Liver (tissue), 8 donors: ENCODE measurements at regions not wholly inside any gene's neighbourhood (a gene's known extent, or its start where the extent isn't known, plus 50 kb on each side); places are given as distances from the start of the nearest gene placed in this dataset.

Source experiments
- DNase-seq: peaks from one replicate; pipeline ENCODE4 v3.0.0-alpha.2; 2017; ENCODE audit warnings: low spot score
- H3K27ac ChIP-seq, 2 donors: one replicate each; pipeline ENCODE4 v1.7.0; 2013; ENCODE audit warnings: inconsistent platforms in 2 of 2, low read length in 2 of 2, control low read depth in 1 of 2, low read depth in 1 of 2, mild to moderate bottlenecking in 1 of 2
- H3K27me3 ChIP-seq, 4 donors: one replicate each; pipeline versions ENCODE4 v1.6.1 to v1.7.0; 2013; ENCODE audit warnings: low read length in 3 of 4, inconsistent platforms in 1 of 4, mild to moderate bottlenecking in 1 of 4, moderate library complexity in 1 of 4; ENCODE audit not compliant: control insufficient read depth in 4 of 4, insufficient read depth in 4 of 4
- H3K36me3 ChIP-seq, 4 donors: one replicate each; pipeline versions ENCODE4 v1.6.1 to v1.7.0; 2013; ENCODE audit warnings: low read length in 3 of 4, mild to moderate bottlenecking in 3 of 4, low read depth in 1 of 4, moderate library complexity in 1 of 4; ENCODE audit not compliant: control insufficient read depth in 4 of 4, insufficient read depth in 3 of 4
- H3K4me1 ChIP-seq, 4 donors: one replicate each; pipeline versions ENCODE4 v1.6.1 to v1.7.0; 2013; ENCODE audit warnings: low read length in 3 of 4, mild to moderate bottlenecking in 3 of 4, moderate library complexity in 1 of 4; ENCODE audit not compliant: control insufficient read depth in 4 of 4, insufficient read depth in 4 of 4
- H3K4me3 ChIP-seq, 3 donors: one replicate each; pipeline versions ENCODE4 v1.6.1 to v1.7.0; 2013; ENCODE audit warnings: low read length in 3 of 3, control low read depth in 1 of 3, low read depth in 1 of 3, mild to moderate bottlenecking in 1 of 3
- H3K9ac ChIP-seq, 2 donors: one replicate each; pipeline ENCODE4 v1.7.0; 2013; ENCODE audit warnings: low read length in 2 of 2, mild to moderate bottlenecking in 2 of 2, moderate library complexity in 2 of 2, control low read depth in 1 of 2, low read depth in 1 of 2
- H3K9me3 ChIP-seq, 4 donors: one replicate each; pipeline versions ENCODE4 v1.6.1 to v1.7.0; 2013; ENCODE audit warnings: low read length in 3 of 4; ENCODE audit not compliant: control insufficient read depth in 4 of 4
- ATF3 ChIP-seq: IDR thresholded peaks from 2 replicates; pipeline ENCODE4 v1.6.1; 2016; ENCODE audit warnings: antibody characterized with exemption
- EGR1 ChIP-seq, 2 donors: IDR thresholded peaks; 2 replicates each; pipeline ENCODE4 v1.6.1; 2016 to 2018; ENCODE audit warnings: antibody characterized with exemption in 2 of 2, low read depth in 2 of 2
- FOXA2 ChIP-seq: IDR thresholded peaks from 2 replicates; pipeline ENCODE4 v1.6.1; 2016; ENCODE audit warnings: antibody characterized with exemption
- GABPA ChIP-seq, 2 donors: IDR thresholded peaks in 1 of 2; conservative IDR thresholded peaks in 1 of 2; 2 replicates each; pipeline ENCODE4 v1.6.1; 2016; ENCODE audit warnings: antibody characterized with exemption in 2 of 2, mild to moderate bottlenecking in 1 of 2, moderate library complexity in 1 of 2
- HNF4A ChIP-seq, 2 donors: conservative IDR thresholded peaks; 2 replicates each; pipeline ENCODE4 v1.6.1; 2016; ENCODE audit warnings: antibody characterized with exemption in 2 of 2, mild to moderate bottlenecking in 2 of 2
- HNF4G ChIP-seq: IDR thresholded peaks from 2 replicates; pipeline ENCODE4 v1.6.1; 2016; ENCODE audit warnings: antibody characterized with exemption
- MAX ChIP-seq: IDR thresholded peaks from 2 replicates; pipeline ENCODE4 v1.6.1; 2016; ENCODE audit warnings: antibody characterized with exemption
- NR2F2 ChIP-seq: IDR thresholded peaks from 2 replicates; pipeline ENCODE4 v1.6.1; 2016; ENCODE audit warnings: antibody characterized with exemption
- RAD21 ChIP-seq, 2 donors: IDR thresholded peaks; 2 replicates each; pipeline ENCODE4 v1.6.1; 2016; ENCODE audit warnings: antibody characterized with exemption in 2 of 2, mild to moderate bottlenecking in 2 of 2
- REST ChIP-seq: IDR thresholded peaks from 2 replicates; pipeline ENCODE4 v1.6.1; 2016; ENCODE audit warnings: antibody characterized with exemption, mild to moderate bottlenecking
- RXRA ChIP-seq, 2 donors: IDR thresholded peaks; 2 replicates each; pipeline ENCODE4 v1.6.1; 2017 to 2018; ENCODE audit warnings: antibody characterized with exemption in 2 of 2, mild to moderate bottlenecking in 1 of 2
- SP1 ChIP-seq: IDR thresholded peaks from 2 replicates; pipeline ENCODE4 v1.6.1; 2018; ENCODE audit warnings: antibody characterized with exemption, mild to moderate bottlenecking
- TAF1 ChIP-seq: conservative IDR thresholded peaks from 2 replicates; pipeline ENCODE4 v1.6.1; 2016; ENCODE audit warnings: antibody characterized with exemption, mild to moderate bottlenecking
- YY1 ChIP-seq: IDR thresholded peaks from 2 replicates; pipeline ENCODE4 v1.6.1; 2016; ENCODE audit warnings: antibody characterized with exemption, mild to moderate bottlenecking
- WGBS: extraction: QIAGEN DNeasy Blood & Tissue Kit; methylation state at CpG from one replicate; pipeline ENCODE4 v1.1.7; 2013; 5-methylcytosine and 5-hydroxymethylcytosine counted together
- TF ChIP-seq, protein P1 (sequence below): fragments of 150-350 bp; IDR thresholded peaks from 2 replicates; pipeline ENCODE4 v1.5.1; 2017; ENCODE audit warnings: improper control_type of control experiment, low read depth, low read length; ENCODE audit not compliant: missing input control
- TF ChIP-seq, protein P2 (sequence below): IDR thresholded peaks from 2 replicates; pipeline ENCODE4 v1.6.1; 2016; ENCODE audit warnings: antibody characterized with exemption
- donor health status: healthy.
- donor health status: healthy.
- donor health status: healthy.
- donor health status: healthy.
- donor health status: healthy.

- Histone ChIP-seq H3K4me3 (no peak overlapping the region), H3K27me3 (no peaks in the 10 kb centered on the region), H3K9me3 (peaks cover 0 to 4% (median 0%) of the 10 kb centered on the region in 4 donors), H3K27ac (no peak overlapping the region), H3K4me1 (no peaks in the 10 kb centered on the region), H3K9ac (no peak overlapping the region), H3K36me3 (no peaks in the 10 kb centered on the region)
- no peak for TF ChIP-seq HNF4A (conservative IDR thresholded peaks at IDR 0.05)
- TF ChIP-seq YY1: no peak
- TF ChIP-seq SP1: no peak
- no peak for TF ChIP-seq RXRA (IDR thresholded peaks at IDR 0.05)
- no peak for TF ChIP-seq GABPA (IDR thresholded peaks at IDR 0.05 in 1 of 2, conservative IDR thresholded peaks at IDR 0.05 in 1 of 2)
- TF ChIP-seq, protein P1, sequence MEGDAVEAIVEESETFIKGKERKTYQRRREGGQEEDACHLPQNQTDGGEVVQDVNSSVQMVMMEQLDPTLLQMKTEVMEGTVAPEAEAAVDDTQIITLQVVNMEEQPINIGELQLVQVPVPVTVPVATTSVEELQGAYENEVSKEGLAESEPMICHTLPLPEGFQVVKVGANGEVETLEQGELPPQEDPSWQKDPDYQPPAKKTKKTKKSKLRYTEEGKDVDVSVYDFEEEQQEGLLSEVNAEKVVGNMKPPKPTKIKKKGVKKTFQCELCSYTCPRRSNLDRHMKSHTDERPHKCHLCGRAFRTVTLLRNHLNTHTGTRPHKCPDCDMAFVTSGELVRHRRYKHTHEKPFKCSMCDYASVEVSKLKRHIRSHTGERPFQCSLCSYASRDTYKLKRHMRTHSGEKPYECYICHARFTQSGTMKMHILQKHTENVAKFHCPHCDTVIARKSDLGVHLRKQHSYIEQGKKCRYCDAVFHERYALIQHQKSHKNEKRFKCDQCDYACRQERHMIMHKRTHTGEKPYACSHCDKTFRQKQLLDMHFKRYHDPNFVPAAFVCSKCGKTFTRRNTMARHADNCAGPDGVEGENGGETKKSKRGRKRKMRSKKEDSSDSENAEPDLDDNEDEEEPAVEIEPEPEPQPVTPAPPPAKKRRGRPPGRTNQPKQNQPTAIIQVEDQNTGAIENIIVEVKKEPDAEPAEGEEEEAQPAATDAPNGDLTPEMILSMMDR: no peak
- no peak for TF ChIP-seq ATF3
- no peak for TF ChIP-seq RAD21 (IDR thresholded peaks at IDR 0.05)
- TF ChIP-seq MAX: no peak
- TF ChIP-seq EGR1 (IDR thresholded peaks at IDR 0.05; ENCODE audit: low read depth in 2 of 2): no peak
- TF ChIP-seq TAF1: no peak
- TF ChIP-seq FOXA2: no peak
- TF ChIP-seq HNF4G: no peak
- DNase-seq: no peak
Observed at GRCh38 chr13:50731400-50731799, 112.1 kb downstream of the DLEU7 start.

DNA sequence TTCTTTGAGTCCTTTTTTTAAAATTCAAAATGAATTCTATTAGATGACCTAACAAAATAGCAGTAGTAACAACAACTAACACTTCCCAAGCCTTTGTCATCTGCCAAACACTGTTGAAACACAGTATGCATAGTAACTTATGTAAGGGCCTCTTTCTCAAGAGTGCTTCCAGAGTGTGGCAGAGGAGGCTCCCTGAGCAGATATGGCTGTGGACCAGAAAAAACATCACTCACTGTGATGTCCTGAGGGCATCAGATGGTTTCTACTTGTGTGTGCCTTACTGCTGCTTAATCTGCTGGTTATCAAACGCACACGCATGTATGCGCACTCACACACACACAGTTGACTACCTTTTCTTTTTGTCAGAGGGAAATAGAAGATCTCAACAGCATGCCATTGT is 110.8 kb downstream of the DLEU7 start:
- no peak for TF ChIP-seq HNF4A (conservative IDR thresholded peaks at IDR 0.05)
- no peak for TF ChIP-seq FOXA2
- no peak for TF ChIP-seq RAD21 (IDR thresholded peaks at IDR 0.05)
- TF ChIP-seq, protein P2, sequence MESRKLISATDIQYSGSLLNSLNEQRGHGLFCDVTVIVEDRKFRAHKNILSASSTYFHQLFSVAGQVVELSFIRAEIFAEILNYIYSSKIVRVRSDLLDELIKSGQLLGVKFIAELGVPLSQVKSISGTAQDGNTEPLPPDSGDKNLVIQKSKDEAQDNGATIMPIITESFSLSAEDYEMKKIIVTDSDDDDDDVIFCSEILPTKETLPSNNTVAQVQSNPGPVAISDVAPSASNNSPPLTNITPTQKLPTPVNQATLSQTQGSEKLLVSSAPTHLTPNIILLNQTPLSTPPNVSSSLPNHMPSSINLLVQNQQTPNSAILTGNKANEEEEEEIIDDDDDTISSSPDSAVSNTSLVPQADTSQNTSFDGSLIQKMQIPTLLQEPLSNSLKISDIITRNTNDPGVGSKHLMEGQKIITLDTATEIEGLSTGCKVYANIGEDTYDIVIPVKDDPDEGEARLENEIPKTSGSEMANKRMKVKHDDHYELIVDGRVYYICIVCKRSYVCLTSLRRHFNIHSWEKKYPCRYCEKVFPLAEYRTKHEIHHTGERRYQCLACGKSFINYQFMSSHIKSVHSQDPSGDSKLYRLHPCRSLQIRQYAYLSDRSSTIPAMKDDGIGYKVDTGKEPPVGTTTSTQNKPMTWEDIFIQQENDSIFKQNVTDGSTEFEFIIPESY: no peak
- no peak for TF ChIP-seq TAF1
- TF ChIP-seq, protein P1: no peak
- TF ChIP-seq REST: no peak
- TF ChIP-seq NR2F2: no peak
- TF ChIP-seq GABPA (IDR thresholded peaks at IDR 0.05 in 1 of 2, conservative IDR thresholded peaks at IDR 0.05 in 1 of 2): no peak
- no peak for DNase-seq
- no peak overlapping the region for H3K4me3 ChIP-seq
- no peaks in the 10 kb centered on the region for H3K27me3 ChIP-seq
- H3K4me1 ChIP-seq: no peaks in the 10 kb centered on the region
- H3K36me3 ChIP-seq: no peaks in the 10 kb centered on the region
- no peak overlapping the region for H3K27ac ChIP-seq
- no peak overlapping the region for H3K9ac ChIP-seq
- 83% methylated on average over 3 of the region's 3 CpGs for WGBS
- peaks cover 0 to 4% (median 0%) of the 10 kb centered on the region in 4 donors for H3K9me3 ChIP-seq
